Amniotic epithelial cell (primary cell): ENCODE measurements at regions not wholly inside any gene's neighbourhood (a gene's known extent, or its start where the extent isn't known, plus 50 kb on each side); places are given as distances from the start of the nearest gene placed in this dataset.
"Not testable (repeated sequence)": the region's sequence is repeated elsewhere in the genome, so short reads cannot be mapped to it uniquely, and the experiment has no call there.

ENCODE experiments used
- DNase-seq: peaks from one replicate; pipeline ENCODE4 v3.0.0-alpha.2; 2010; ENCODE audit warnings: low read depth

DNA sequence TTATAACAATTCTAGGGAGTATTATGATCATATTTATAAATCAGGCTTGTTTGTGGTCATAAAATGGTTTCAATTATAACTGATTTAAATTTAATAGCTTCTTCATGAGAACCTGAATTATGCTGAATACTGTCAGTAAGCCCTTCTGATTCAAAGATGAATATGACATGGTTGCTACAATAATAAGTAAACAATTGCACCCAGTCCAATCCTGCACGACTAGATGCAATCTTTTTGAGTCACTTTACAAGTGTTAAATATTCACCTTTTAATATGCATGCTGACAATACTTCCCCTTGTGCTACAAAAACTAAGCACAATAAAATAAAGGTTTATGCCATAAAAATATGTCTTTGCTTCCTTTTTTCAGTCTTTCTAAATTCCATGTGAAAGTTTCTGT is 325.2 kb downstream of the KCNJ3 start:
- DNase-seq: no peak

DNA sequence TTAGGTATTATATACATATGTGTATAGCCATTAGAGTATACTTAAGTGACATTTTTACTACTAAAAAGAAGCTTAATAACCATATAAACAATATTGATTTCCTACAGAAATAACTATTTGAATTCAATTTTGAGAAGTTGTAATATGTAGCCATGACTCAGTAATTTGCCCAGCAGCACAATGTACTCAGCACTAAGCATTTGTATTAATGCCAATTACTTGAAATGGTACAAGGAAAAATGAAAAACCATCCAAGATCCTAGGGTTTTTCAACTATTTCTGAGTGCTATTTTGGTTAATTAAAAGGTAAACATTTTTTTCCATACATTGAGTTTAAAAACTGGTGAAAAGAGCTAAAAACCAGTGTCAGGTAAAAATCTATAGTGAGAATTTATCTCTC is 324.0 kb downstream of the KCNJ3 start:
- DNase-seq: no peak

DNA sequence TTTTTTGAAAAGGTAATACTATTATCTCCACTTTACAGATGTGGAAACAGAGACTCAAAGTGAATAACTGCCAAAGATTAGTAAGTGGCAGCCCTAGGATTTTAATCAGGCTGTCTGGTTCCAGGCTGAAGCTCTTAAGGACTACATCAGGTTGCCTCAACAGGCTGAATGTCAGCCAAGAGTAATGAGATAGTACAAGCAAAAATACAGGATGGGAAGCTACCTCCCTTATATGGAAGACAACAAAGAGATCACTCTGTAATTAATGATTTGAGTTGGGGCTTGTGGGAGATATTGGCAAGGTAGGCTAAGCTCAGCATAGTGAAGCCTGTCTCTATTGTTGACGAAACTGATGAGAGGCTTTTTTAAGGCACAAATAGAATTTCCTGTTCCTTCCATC is 323.1 kb downstream of the KCNJ3 start:
- no peak for DNase-seq

DNA sequence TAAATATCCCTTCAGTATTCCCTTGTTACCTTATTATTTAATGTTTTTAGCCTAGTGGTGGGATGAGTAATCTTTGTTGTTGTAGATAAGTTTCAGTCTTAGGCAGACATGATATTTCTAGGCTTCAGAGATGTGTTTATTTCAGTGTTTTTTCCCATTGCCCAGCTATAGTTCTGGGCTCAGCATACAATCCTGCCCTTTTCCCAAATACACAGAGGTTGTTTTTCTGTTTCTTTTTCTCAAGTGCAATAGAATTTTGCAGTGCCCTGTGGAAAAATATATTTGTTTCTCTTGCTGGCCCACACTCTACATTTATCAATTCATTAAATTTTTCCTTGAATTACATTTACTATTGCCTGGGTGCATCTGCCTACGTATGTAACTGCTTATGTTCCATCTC is 321.8 kb downstream of the KCNJ3 start:
- no peak for DNase-seq

DNA sequence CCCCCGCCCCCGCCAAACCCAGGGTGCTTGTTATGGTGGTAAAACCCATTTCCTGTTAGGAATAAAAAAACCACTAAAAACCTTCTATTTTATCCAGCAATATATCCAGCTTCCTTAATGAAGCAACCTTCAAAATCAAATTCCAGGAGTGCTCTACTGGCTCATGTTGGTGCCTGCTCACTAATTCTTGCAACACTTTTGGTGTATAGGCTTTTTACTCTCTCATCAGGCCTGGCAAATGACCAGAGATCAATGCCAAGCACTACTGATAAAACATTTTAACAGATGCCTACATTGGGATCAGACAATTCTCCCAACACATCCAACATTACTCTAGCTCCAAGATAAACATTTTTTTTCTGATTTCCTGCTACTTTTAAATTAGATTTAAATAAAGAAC is 312.4 kb downstream of the KCNJ3 start:
- DNase-seq: no peak

DNA sequence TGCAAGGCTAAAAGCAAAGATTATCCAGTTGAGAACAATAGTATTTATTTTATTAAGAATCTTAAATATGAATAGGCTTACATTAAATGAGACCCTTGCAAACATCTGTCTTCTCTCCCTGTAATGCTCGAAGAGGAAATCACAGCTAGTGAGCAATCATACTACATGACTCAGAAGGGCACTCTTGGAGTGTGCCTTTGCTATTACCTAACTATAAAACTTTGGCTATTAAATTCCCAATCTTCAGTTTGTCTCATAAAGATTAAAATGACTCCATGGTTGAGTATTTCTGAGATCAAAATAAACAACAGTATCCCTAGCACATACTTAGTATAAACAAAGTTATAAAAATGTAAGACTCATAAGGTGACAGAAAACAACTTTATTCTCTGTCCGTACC is 296.9 kb downstream of the KCNJ3 start:
- no peak for DNase-seq

DNA sequence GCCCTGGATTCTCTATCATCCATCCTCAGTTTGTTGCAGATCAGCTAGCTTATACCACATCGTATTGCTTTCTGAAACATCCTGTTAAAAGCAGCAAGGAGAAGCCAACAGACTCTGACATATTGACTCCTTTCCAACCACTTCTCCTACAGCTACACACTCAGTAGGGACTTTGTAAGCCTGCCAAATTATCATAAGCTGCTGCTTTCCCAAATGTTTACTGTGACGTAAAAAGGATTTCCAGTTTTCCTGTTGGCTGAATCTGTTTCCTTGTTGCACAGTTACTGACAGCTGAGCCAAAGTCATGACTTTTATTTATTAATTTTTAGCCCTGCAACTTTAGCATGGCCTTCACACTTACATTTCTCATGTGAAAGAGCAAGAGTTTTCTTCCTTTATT is 294.3 kb downstream of the KCNJ3 start:
- no peak for DNase-seq

DNA sequence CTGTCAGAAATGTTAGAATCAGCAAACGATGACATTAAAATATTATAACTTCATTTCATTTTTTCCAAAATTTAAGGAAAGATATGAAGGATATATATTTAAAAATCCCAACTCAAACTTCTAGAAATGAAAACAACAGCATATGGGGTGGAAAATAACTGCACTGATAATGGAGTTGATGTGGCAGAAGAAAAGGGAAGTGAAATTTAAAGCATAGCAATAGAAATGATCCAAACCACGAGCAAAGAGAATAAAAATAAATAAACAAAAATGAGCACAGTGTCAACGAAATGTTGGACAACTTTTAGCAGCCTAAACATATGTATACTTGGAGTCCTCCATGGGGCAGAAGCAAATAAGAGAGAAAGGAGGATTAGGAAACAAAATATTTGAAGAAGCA is 280.2 kb downstream of the KCNJ3 start:
- DNase-seq: no peak

DNA sequence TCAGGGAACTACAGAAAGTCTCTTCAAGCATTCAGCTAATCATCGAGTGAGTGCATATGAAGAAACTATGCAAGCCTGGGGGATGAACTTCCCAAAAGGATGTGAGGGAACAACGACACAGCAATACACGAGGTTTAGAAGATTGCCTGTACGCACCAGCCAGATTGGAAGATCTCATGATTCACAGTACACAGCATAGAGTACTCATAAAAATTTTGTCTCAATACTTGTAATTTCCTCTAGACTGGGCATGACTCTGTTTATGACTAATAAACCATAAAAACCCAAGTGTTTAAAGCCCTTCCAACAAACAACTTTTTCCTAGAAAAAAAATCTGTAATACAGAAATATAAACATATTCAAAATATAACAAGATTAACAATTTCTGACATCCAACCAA is 279.7 kb downstream of the KCNJ3 start:
- no peak for DNase-seq

DNA sequence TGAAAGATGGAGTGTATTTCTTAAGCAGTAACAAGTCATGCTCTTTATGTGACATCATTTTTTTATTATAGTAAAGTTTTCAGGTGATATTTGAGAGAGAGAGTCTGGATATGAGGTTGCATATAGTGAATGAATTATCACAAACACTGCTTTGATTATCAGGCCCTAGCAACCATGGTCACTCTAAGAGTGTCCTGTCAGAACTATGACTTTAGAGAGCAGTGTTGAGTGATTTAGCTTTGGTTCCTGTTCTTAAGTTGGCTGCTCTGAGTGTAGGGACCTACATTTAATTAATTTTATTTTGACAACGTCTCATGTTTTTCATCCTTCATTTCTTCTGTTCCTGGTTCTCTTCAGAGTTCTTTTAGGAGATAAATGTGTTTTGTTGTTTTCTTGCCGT is 275.5 kb downstream of the KCNJ3 start:
- DNase-seq: no peak

DNA sequence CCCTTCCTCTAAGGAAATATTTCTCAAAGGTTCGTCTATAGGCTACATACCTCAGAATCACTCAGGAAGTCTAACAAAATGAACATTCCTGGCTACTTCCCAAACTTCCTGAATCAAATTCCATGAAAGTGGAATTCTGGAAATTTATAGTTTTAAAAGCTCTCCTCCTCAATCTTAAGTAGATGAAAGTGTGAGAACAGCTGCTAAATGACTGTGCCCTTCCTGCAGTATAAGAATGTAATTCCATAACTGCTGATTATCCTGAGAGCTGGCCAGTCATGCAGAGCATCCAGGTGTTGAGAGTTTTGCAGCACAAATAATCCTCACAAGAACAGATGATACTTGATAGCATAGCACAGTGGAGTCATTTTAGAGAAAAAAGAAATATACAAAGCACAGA is 265.0 kb downstream of the KCNJ3 start:
- no peak for DNase-seq

DNA sequence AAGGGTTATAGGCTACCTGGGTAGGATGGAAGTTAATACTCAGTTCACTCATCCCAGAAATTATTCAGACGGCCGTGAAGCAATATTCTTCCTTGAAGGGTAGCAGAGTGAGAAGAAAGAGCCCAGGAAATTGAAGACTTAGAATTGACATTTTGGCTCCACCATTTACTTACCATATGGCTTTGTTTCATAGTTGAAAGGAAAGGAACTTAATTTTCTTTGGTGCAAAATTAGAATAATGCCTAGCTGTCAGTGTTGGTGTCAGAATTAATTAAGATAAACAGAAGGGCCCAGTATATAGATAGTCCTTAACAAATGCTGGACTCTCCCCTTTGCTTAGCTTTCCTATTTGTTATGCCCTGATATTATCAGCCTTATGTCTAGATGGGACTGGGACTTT is 263.2 kb downstream of the KCNJ3 start:
- no peak for DNase-seq

DNA sequence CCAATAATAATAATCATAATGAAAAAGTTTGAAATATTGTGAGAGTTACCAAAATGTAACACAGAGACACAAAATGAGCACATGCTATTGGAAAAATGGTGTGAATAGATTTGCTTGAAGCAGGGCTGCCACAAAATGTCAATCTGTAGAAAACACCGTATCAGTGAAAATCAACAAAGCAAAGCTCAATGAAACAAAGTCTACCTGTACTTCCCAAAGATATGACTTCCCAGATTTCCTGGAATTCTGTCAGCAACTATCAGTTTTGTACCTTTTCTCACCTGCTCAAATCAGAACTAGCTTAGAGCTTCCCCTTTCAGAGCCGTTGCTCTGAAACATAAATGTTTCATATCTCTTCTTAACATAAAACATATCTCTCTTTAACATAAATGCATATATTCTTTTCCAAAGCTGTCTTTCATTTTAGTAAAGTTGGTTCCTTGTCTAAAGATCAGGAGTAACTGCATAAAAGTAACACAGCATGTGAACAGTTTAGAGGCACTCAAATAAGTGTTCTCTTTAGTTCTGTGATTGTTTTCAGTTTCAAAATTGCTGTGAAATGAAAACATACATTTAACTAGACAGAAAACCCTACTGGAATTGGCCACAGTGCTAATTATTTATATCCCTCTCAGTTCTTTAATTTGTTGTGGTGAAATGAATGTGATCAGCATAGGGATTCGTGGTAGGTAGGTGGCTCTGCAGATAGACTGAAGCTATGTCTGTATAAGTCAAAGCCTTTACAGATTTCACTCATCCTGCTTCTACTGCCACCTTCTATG is 262.5 kb downstream of the KCNJ3 start:
- DNase-seq: no peak

DNA sequence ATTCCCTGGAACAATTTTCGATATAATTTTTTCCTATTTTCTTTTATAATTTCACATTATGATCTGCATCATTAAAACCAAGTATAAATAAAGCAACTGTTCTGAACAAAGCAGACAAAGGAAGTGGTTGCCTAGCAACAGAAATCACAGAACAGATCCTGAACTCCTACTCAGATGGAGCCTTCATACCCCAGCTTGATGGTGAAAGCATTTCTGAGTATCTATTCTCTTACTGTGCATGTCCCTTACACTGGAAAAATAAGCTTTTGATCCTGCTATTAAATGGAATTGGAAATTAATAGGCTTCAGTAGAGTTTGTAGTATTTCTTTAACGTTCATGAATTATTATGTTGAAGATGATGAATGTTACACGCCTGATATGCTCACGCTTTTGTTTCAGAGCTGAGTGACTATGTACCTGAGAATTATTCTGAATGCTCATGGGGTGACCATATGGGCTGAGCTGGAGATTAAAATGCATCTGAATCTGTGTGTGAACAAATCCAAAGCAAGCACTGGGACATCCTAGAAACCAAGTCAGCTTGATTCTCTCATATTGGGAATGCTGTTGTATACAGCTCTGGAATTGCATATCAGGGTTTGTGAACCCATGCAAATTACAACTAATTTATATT is 254.0 kb downstream of the KCNJ3 start:
- DNase-seq: no peak

DNA sequence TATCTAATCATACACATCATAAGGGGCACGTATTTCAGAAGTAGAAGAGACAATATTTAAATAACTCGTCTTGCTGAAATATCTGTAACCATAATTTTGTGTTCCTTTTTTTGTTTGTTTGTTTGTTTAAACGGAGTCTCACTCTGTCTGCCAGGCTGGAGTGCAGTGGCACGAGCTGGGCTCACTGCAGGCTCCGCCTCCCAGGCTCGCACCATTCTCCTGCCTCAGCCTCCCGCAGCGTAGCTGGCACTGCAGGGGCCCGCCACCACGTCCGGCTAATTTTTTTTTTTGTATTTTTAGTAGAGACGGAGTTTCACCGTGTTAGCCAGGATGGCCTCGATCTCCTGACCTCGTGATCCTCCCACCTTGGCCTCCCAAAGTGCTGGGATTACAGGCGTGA is 248.9 kb downstream of the KCNJ3 start:
- not testable (repeated sequence) for DNase-seq

DNA sequence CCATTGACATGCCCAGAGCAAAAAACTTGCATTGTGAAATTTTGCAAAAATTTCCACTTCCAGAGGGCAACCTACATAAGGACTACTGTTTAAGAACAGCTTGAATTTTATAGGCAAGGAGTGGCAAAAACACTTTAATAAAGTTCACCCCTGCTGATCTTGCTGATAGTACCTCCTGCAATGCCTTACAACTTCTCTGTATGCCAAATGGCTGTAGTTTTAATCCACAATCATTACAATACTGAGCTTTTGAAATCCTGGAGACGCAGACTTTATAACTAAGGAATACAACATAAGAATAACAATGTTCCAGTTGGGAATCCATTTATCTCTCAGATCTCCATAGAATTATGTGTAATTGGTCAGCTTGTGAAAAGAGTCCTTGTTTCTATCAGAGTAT is 247.5 kb downstream of the KCNJ3 start:
- DNase-seq: no peak

DNA sequence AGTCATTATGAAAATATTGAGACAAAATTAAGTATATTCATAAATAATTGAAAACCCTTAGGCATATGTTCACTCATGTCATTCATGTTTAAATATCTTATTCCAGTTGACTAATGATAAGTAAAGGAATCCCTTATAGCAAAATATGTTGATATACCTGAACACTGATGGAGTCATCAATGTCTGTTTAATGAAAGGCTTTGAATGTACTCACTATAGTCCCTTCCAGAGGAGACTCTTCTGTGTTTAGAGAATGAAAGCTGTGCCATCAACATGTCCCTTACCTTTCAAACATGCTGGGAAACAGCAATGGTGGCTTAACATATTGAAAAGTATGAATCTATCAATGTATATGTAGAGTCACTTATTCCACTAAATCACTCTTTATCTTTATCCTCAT is 242.9 kb downstream of the KCNJ3 start:
- no peak for DNase-seq

DNA sequence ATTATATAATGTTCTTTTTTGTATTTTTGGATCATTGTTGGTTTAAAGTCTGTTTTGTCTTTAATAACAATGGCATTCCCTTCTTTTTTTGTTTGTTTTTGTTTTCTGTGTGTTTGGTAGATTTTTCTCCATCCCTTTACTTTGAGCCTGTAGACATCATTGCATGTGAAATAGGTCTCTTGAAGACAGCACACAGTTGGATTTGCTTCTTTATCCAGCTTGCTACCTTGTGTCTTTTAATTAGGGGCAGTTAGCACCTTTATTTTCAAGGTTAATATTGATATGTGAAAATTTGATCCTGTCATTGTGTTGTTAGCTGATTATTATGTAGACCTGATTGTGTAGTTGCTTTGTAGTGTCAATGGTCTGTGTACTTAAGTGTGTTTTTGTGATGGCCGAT is 235.7 kb downstream of the KCNJ3 start:
- DNase-seq: no peak

DNA sequence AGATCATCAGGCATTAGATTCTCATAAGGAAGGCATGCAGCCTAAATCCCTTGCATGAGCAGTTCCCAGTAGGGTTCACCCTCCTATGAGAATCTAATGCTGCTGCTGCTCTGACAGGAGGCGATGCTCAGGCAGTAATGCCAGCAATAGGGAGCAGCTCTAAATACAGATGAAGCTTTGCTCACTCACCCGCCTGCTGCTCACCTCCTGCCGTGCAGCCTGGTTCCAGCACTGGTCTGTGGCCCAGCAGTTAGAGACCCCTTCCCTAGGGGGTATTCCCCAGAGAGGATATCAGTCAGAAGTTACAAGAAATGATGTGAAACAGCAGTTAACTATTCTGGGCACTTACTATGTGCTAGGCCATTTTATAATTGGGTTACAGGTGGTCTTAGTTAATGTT is 226.0 kb downstream of the KCNJ3 start:
- DNase-seq: no peak

DNA sequence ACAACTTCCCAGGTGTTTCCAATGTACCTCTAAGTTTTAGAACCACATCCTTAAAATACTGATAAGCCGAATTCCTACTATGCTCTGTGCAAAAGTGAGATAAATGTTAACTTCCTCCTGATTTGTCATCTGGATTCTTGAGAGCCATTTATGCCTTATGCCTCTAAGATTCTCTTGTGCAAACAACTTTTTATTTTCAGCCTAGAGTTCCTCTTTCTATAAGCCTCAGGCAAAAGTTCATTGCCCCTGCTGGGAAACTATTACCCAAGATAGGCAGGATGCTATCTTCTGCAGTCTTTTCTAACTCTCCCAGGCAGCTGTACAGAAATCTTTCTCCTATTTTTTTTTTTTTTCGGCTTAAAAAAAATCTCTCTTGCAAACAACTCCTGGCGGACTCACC is 216.1 kb downstream of the KCNJ3 start:
- DNase-seq: no peak

DNA sequence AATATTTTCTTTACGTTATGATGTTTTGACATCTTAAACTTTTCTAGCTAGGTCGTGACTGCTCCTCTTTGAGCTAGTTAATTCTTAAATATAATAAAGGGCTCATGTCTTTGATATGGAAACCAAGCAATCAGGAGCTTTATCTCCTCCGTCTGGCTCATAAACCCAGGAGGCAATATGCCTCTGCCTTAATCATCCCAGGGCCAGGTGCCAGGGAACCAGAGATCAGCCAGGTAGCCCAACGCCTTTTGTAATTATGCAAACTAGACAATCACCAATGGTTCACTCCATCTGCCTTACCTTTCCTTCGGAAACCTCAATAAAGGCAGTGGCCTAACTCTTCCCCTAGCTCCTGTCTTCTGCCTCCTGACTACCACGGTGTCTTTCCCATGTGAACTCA is 213.7 kb downstream of the KCNJ3 start:
- DNase-seq: no peak

DNA sequence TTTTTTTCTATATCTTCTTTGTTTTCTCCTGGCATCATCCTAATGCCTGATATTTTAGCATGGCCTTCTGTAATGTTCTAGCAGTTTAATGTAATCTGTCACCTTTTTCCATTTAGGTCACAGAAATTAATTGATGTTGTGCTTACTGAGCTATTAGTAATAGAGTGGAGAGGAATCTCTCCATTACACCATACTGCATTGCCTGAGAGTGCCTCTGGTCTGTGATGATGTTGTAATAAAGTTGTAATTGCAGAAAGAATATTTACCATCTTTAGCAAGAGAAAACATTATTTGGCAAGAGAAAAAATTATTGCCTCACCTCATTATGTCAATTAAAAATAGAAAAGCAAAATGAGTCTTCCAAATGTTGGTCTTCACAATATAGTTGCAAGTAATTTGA is 213.2 kb downstream of the KCNJ3 start:
- no peak for DNase-seq

DNA sequence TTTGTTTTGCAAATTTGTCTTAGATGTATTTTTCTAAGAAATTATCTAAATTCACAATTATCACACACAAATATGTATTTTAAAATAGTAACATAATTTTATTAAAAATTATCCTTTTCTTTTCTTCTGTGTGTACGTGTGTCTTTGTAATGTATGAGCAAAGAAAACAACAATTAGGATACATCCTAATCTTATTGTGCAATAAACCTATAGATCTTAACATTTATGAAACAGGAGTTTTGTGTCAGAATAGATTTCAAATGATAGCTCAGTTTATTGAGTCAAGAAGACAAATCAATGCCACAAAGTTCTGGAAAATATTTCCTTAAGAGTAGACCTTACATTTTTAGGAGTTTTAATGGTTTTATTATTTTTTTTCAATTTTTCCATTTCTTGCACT is 212.2 kb downstream of the KCNJ3 start:
- no peak for DNase-seq

DNA sequence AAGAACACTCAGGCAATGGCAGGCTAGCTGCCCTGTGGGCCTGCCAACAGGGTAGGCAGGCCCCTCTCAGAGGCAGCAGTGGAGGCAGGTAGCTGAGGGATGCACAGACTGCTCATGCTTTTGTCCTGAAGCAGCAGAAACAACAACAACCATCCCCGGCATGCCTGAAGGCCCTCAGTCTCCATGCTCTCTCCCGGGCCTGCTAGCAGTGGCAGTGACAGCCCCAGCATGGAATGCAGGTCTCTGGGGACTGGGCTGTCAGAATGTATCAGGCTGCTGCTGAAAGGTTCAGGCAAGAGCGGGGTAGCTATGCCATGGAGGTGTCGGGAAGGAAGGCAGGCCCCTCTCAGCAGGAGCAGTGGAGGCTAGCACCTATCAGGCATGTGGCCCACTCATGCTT is 209.8 kb downstream of the KCNJ3 start:
- no peak for DNase-seq
